ENCODE measurements at regions not wholly inside any gene's neighbourhood (a gene's known extent, or its start where the extent isn't known, plus 50 kb on each side); places are given as distances from the start of the nearest gene placed in this dataset.
A peak's percentile ranks its signal among the peaks of the same experiment; 100 is the strongest.

- ChIA-PET POLR2A (interaction anchor here (0.9 kb wide), 1 partner anchor 13 kb away, joined by 10 read pairs; no protein-coding TSS in a partner anchor), CTCF (interaction anchor here (0.6 to 1.2 kb wide), 7 partner anchors 9 to 296 kb away, joined by 3 to 4 read pairs (median 4); no protein-coding TSS in a partner anchor)
- no peaks in the 10 kb centered on the region for H3K36me3 ChIP-seq (ENCODE audit: control insufficient read depth in 2 of 2, insufficient read depth in 1 of 2, low read length in 2 of 2)
- H3K4me1 ChIP-seq (ENCODE audit: control insufficient read depth, insufficient read depth, low read length), result peaks cover 6% of the 10 kb centered on the region
- peak overlapping the region; percentile 1; the same call in 1 of the 2 replicates for H3K27ac ChIP-seq (ENCODE audit: extremely low read depth, low read depth, low read length)
- H3K9me3 ChIP-seq (ENCODE audit: control insufficient read depth, insufficient read depth, low read depth, low read length), result no peaks in the 10 kb centered on the region
- no peak overlapping the region for H3K4me3 ChIP-seq (ENCODE audit: low read depth, low read length)
- no peak for TF ChIP-seq ZNF280C (tag by site-specific recombination; IDR thresholded peaks at IDR 0.05)
- 0 out of 2 replicates have a peak, but pooled peaks have one; percentile 34 for TF ChIP-seq ZBTB20 (tag by site-specific recombination; IDR thresholded peaks at IDR 0.05)
- TF ChIP-seq ZNF202 (tag by site-specific recombination; IDR thresholded peaks at IDR 0.05; ENCODE audit: borderline replicate concordance), result no peak
- no peak for TF ChIP-seq PRDM1 (tag by site-specific recombination; IDR thresholded peaks at IDR 0.05)
- TF ChIP-seq ZBTB17 (tag by site-specific recombination; IDR thresholded peaks at IDR 0.05), result peak; percentile 91
- peak; percentile 37; the same call in 1 of the 2 replicates for TF ChIP-seq YY2 (tag by site-specific recombination; IDR thresholded peaks at IDR 0.05)
- no peak for TF ChIP-seq SP3 (tag by site-specific recombination; IDR thresholded peaks at IDR 0.05)
- TF ChIP-seq ZNF433 (tag by site-specific recombination; IDR thresholded peaks at IDR 0.05; ENCODE audit: low read depth), result no peak
- no peak for TF ChIP-seq KLF10 (tag by site-specific recombination; IDR thresholded peaks at IDR 0.05)
- TF ChIP-seq, protein P1, sequence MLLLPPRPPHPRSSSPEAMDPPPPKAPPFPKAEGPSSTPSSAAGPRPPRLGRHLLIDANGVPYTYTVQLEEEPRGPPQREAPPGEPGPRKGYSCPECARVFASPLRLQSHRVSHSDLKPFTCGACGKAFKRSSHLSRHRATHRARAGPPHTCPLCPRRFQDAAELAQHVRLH (tag by site-specific recombination; IDR thresholded peaks at IDR 0.05), result no peak
- TF ChIP-seq ZBTB49 (tag by site-specific recombination; IDR thresholded peaks at IDR 0.05; ENCODE audit: low read depth), result no peak
- TF ChIP-seq ZNF335 (tag by site-specific recombination; conservative IDR thresholded peaks at IDR 0.05), result peak; percentile 65
- peak; percentile 57; the same call in 1 of the 2 replicates for TF ChIP-seq ZNF394 (tag by site-specific recombination; IDR thresholded peaks at IDR 0.05; ENCODE audit: borderline replicate concordance)
- no peak for TF ChIP-seq ZNF837 (tag by site-specific recombination; IDR thresholded peaks at IDR 0.05)
- TF ChIP-seq, protein P2, sequence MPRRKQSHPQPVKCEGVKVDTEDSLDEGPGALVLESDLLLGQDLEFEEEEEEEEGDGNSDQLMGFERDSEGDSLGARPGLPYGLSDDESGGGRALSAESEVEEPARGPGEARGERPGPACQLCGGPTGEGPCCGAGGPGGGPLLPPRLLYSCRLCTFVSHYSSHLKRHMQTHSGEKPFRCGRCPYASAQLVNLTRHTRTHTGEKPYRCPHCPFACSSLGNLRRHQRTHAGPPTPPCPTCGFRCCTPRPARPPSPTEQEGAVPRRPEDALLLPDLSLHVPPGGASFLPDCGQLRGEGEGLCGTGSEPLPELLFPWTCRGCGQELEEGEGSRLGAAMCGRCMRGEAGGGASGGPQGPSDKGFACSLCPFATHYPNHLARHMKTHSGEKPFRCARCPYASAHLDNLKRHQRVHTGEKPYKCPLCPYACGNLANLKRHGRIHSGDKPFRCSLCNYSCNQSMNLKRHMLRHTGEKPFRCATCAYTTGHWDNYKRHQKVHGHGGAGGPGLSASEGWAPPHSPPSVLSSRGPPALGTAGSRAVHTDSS (tag by site-specific recombination; IDR thresholded peaks at IDR 0.05), result no peak
- no peak for TF ChIP-seq ZNF404 (tag by site-specific recombination; IDR thresholded peaks at IDR 0.05)
- TF ChIP-seq GLIS2 (tag by site-specific recombination; IDR thresholded peaks at IDR 0.05), result no peak
- no peak for TF ChIP-seq ZNF426 (tag by site-specific recombination; IDR thresholded peaks at IDR 0.05)
- no peak for TF ChIP-seq TCF7L2 (IDR thresholded peaks at IDR 0.05; ENCODE audit: borderline replicate concordance, low read depth, low read length)
- TF ChIP-seq ZNF175 (tag by site-specific recombination; IDR thresholded peaks at IDR 0.05), result no peak
- TF ChIP-seq ZFP37 (tag by site-specific recombination; IDR thresholded peaks at IDR 0.05), result no peak
- TF ChIP-seq ZNF561 (tag by site-specific recombination; IDR thresholded peaks at IDR 0.05; ENCODE audit: borderline replicate concordance), result no peak
- no peak for TF ChIP-seq ZNF544 (tag by site-specific recombination; IDR thresholded peaks at IDR 0.05)
- 0 out of 2 replicates have a peak, but pooled peaks have one; percentile 9 for TF ChIP-seq OSR2 (tag by site-specific recombination; IDR thresholded peaks at IDR 0.05)
- TF ChIP-seq ZNF341 (tag by site-specific recombination; IDR thresholded peaks at IDR 0.05; ENCODE audit: low read depth), result no peak
- no peak for TF ChIP-seq ZNF449 (tag by site-specific recombination; IDR thresholded peaks at IDR 0.05)
- TF ChIP-seq ZNF362 (tag by site-specific recombination; IDR thresholded peaks at IDR 0.05), result no peak
- no peak for TF ChIP-seq ZNF654 (tag by site-specific recombination; IDR thresholded peaks at IDR 0.05; ENCODE audit: low read depth)
- TF ChIP-seq GLIS1 (tag by site-specific recombination; IDR thresholded peaks at IDR 0.05), result 0 out of 2 replicates have a peak, but pooled peaks have one; percentile 25
- TF ChIP-seq KLF16 (tag by site-specific recombination; IDR thresholded peaks at IDR 0.05), result no peak
Observed at GRCh38 chr17:19470530-19471261, 59.7 kb downstream of the RNF112 start.
